ENCODE measurements at regions not wholly inside any gene's neighbourhood (a gene's known extent, or its start where the extent isn't known, plus 50 kb on each side); places are given as distances from the start of the nearest gene placed in this dataset.

- TF ChIP-seq CHD7 (IDR thresholded peaks at IDR 0.05; ENCODE audit: insufficient replicate concordance, low read length): no peak
- no peak for TF ChIP-seq CBX8 (IDR thresholded peaks at IDR 0.05; ENCODE audit: borderline replicate concordance, low read depth, low read length)
- no peak for TF ChIP-seq TAF1 (IDR thresholded peaks at IDR 0.05; ENCODE audit: low read depth, low read length)
- no peak for TF ChIP-seq CHD2 (IDR thresholded peaks at IDR 0.05; ENCODE audit: low read length)
- TF ChIP-seq KDM5A (IDR thresholded peaks at IDR 0.05; ENCODE audit: low read length): no peak
- no peak for TF ChIP-seq SIN3A (conservative IDR thresholded peaks at IDR 0.05 in 1 of 2, IDR thresholded peaks at IDR 0.05 in 1 of 2; ENCODE audit: low read depth in 1 of 2, low read length in 2 of 2)
- TF ChIP-seq TEAD4 (IDR thresholded peaks at IDR 0.05; ENCODE audit: low read depth, low read length): no peak
- TF ChIP-seq CBX5 (IDR thresholded peaks at IDR 0.05; ENCODE audit: low read depth, low read length): no peak
- no peak for TF ChIP-seq SUZ12 (IDR thresholded peaks at IDR 0.05; ENCODE audit: low read length)
- no peak for TF ChIP-seq MAX (IDR thresholded peaks at IDR 0.05)
- TF ChIP-seq CEBPB (IDR thresholded peaks at IDR 0.05; ENCODE audit: low read depth, low read length): no peak
- TF ChIP-seq SP2 (IDR thresholded peaks at IDR 0.05; ENCODE audit: low read length): no peak
Observed at GRCh38 chr15:70240820-70241430, 143.2 kb upstream of the TLE3 start (continued).

All from H1 (cell line).